HepG2 (cell line): ENCODE measurements at regions not wholly inside any gene's neighbourhood (a gene's known extent, or its start where the extent isn't known, plus 50 kb on each side); places are given as distances from the start of the nearest gene placed in this dataset.

Experiments
- ATAC-seq: fragments of 200-7000 bp; cut with Tn5 transposase; 3 replicates; pipeline ENCODE4 v1.9.1; 2020; ENCODE audit warnings: mild to moderate bottlenecking, moderate library complexity
- BruUV-seq: library from RNA; stranded (reverse); fragments of 400-500 nt; replicated peaks from 2 replicates; lab custom pipeline; 2021; lab: Mats Ljungman, UMichigan
- CTCF ChIA-PET: fragments of 300-600 bp; formaldehyde crosslinking; extraction: SDS; loops from one replicate; lab custom pipeline; 2021; ENCODE audit warnings: low total read pairs, inconsistent platforms, low intra/inter-chr PET ratio; lab: Yijun Ruan, JAX
- POLR2A ChIA-PET: fragments of 350-600 bp; sonication (Branson Sonifier 250); formaldehyde crosslinking; loops from one replicate; lab custom pipeline; 2020; ENCODE audit warnings: antibody characterized with exemption, inconsistent platforms; lab: Yijun Ruan, JAX
- DNase-seq: peaks from one replicate; pipeline ENCODE4 v3.0.0-alpha.2; 2015; ENCODE audit warnings: low spot score
- FAIRE-seq: peaks from 3 replicates; lab custom pipeline; 2011; peaks lifted over from hg19 to GRCh38; lab: Jason Lieb, UNC
- H2AFZ ChIP-seq: one replicate; pipeline ENCODE4 v1.6.1; 2011; ENCODE audit warnings: low read length, inconsistent platforms
- H3K27ac ChIP-seq: fragments of 300-600 bp; 3 replicates; pipeline ENCODE4 v1.8.0; 2011; ENCODE audit warnings: mixed run types, mild to moderate bottlenecking, mixed read lengths, low read length, inconsistent platforms; ENCODE audit not compliant: insufficient read depth; ENCODE audit errors: extremely low read length
- H3K27me3 ChIP-seq, 2 experiments: fragments of 200-600 bp in 1 of 2; 2 replicates in 1 of 2; 3 replicates in 1 of 2; pipeline versions ENCODE4 v1.6.0 to v1.8.0; 2011; ENCODE audit warnings: low read length in 2 of 2, mild to moderate bottlenecking in 2 of 2, moderate library complexity in 2 of 2, inconsistent platforms in 1 of 2; ENCODE audit not compliant: insufficient read depth in 2 of 2, control insufficient read depth in 1 of 2
- H3K36me3 ChIP-seq, 2 experiments: fragments of 200-600 bp in 1 of 2; replicated peaks in 1 of 2; 2 replicates in 1 of 2; 3 replicates in 1 of 2; pipeline versions ENCODE4 v1.5.1 to v1.8.0; 2011; ENCODE audit warnings: low read length in 2 of 2, inconsistent platforms in 1 of 2; ENCODE audit not compliant: insufficient read depth in 2 of 2, control insufficient read depth in 1 of 2
- H3K4me1 ChIP-seq: 2 replicates; pipeline ENCODE4 v1.5.1; 2012; ENCODE audit warnings: low read length, inconsistent platforms; ENCODE audit not compliant: insufficient read depth
- H3K4me2 ChIP-seq: 2 replicates; pipeline ENCODE4 v1.6.0; 2011; ENCODE audit warnings: low read depth, low read length, inconsistent platforms
- H3K4me3 ChIP-seq, 3 experiments: fragments of 200-600 bp in 1 of 3; sonication (generic), shearing (Covaris generic) in 1 of 3; replicated peaks in 1 of 3; 2 replicates each; pipeline ENCODE4 v1.5.1; 2011 to 2016; ENCODE audit warnings: low read length in 3 of 3, inconsistent platforms in 2 of 3, low read depth in 2 of 3, mild to moderate bottlenecking in 2 of 3, control low read depth in 1 of 3, mixed read lengths in 1 of 3; ENCODE audit not compliant: insufficient read depth in 1 of 3
- H3K79me2 ChIP-seq: one replicate; pipeline ENCODE4 v1.6.1; 2011; ENCODE audit warnings: low read length, inconsistent platforms; ENCODE audit not compliant: insufficient read depth
- H3K9ac ChIP-seq: 2 replicates; pipeline ENCODE4 v1.6.0; 2011; ENCODE audit warnings: mild to moderate bottlenecking, low read depth, low read length, inconsistent platforms; ENCODE audit not compliant: insufficient read depth
- H3K9me3 ChIP-seq: 2 replicates; pipeline ENCODE4 v1.5.1; 2012; ENCODE audit warnings: mild to moderate bottlenecking, low read length
- H4K20me1 ChIP-seq: 2 replicates; pipeline ENCODE4 v1.6.0; 2011; ENCODE audit warnings: inconsistent platforms, mild to moderate bottlenecking, low read length, moderate library complexity; ENCODE audit not compliant: insufficient read depth
- ELF3 ChIP-seq: IDR thresholded peaks from 2 replicates; pipeline ENCODE4 v1.6.1; 2016; ENCODE audit warnings: missing genetic modification reagents, missing compliant biosample characterization
- FOXC1 ChIP-seq: sonication (generic); formaldehyde crosslinking; IDR thresholded peaks from 2 replicates; pipeline ENCODE4 v1.8.0; 2022; ENCODE audit warnings: mild to moderate bottlenecking, missing genetic modification reagents, borderline replicate concordance
- HNRNPH1 ChIP-seq: fragments of 200-400 bp; formaldehyde crosslinking; optimal IDR thresholded peaks from 2 replicates; pipeline ENCODE3; 2017; ENCODE audit warnings: mild to moderate bottlenecking, low read depth, low read length
- SP1 ChIP-seq, 2 experiments: fragments of 450-650 bp in 1 of 2; sonication (generic) in 1 of 2; formaldehyde crosslinking in 1 of 2; IDR thresholded peaks; 2 replicates each; pipeline versions ENCODE4 v1.4.0 to v1.6.1; 2016 to 2020; ENCODE audit warnings: missing genetic modification reagents in 1 of 2
- ZMYM4 ChIP-seq: sonication (generic); formaldehyde crosslinking; IDR thresholded peaks from 2 replicates; pipeline ENCODE4 v1.8.1; 2023; ENCODE audit warnings: mild to moderate bottlenecking, missing genetic modification reagents
- ZNF33A ChIP-seq: sonication (generic); formaldehyde crosslinking; IDR thresholded peaks from 2 replicates; pipeline ENCODE4 v1.5.1; 2020; ENCODE audit warnings: missing genetic modification reagents, mild to moderate bottlenecking, moderate library complexity, borderline replicate concordance
- WGBS: methylation state at CpG from one replicate; pipeline ENCODE4 v1.1.6; 2017; ENCODE audit warnings: low lambda C conversion rate; 5-methylcytosine and 5-hydroxymethylcytosine counted together
- in situ Hi-C: cut with HindIII; loops from 2 replicates; pipeline ENCODE4 v1.10.0; 2017; ENCODE audit warnings: low pct_unique_long_range_greater_than_20kb; ENCODE audit not compliant: extremely low pct_ligation_motif_present
- intact Hi-C: fragments of 100-400 bp; cut with micrococcal nuclease; formaldehyde crosslinking; loops from one replicate; pipeline ENCODE4 v1.10.0; 2022; ENCODE audit not compliant: unreplicated experiment

DNA sequence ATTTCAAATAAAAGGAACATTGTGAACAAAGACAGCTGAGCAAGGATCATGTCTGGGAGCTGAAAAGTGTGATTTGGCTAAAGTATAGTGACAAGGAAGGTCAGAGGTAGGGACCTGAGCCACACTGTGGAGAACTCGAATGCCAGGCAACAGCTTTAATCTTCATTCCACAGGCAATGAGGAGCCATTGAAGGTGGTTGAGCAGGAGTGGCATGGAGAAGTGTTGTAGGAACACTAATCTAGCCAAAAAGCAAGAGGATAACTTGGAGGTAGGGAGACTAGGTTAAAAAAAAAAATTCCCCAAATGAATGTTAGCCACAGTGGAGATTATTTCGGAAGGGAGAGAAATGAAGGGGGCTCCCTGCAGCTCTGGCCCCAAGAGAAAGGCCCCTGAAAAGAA lies 286.9 kb downstream of the BCOR start:
- POLR2A ChIA-PET = no interaction called here
- no peak overlapping the region for H3K27ac ChIP-seq
- no peaks in the 10 kb centered on the region for H4K20me1 ChIP-seq
- DNase-seq (no peak), ATAC-seq (no peak), FAIRE-seq (no peak)
- CTCF ChIA-PET = no interaction called here
- H3K36me3 ChIP-seq = no peaks in the 10 kb centered on the region
- H3K9me3 ChIP-seq = no peaks in the 10 kb centered on the region
- no peak overlapping the region for H2AFZ ChIP-seq
- TF ChIP-seq SP1 (IDR thresholded peaks at IDR 0.05) = no peak
- no peak for TF ChIP-seq SP1 (CRISPR knock-in tag; IDR thresholded peaks at IDR 0.05)
- TF ChIP-seq ZMYM4 (CRISPR knock-in tag) = no peak
- no peak for TF ChIP-seq FOXC1 (CRISPR knock-in tag)
- TF ChIP-seq, all 625 proteins: peak for 0
- intact Hi-C loops (no loop called here), in situ Hi-C loops (no loop called here)
- Histone ChIP-seq H3K9ac (no peak overlapping the region), H3K27me3 (no peaks in the 10 kb centered on the region), H3K4me3 (no peak overlapping the region), H3K4me2 (no peak overlapping the region), H3K79me2 (no peaks in the 10 kb centered on the region), H3K4me1 (no peaks in the 10 kb centered on the region)
- no TSS peak for BruUV-seq
- WGBS = 45% methylated on average over 2 of the region's 2 CpGs

DNA sequence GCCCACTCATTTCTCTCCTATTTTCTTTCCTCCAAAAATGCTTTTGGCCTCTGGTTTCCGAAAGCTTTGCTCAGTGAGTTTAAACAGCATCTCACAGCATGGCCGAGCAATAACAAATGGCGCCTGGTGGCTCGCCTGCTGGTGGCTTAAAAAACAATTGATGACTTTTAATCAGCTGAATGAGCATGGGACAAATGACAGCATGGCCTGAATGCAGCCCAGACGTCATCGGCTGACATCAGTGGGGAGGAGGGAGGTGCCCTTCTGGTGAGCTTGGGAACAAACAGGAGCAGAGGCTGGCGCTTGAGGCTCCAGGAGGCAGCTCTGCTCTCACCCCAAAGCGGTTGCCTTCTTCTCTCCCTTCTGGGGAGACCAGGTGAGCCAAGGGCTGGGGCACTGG lies 286.4 kb downstream of the BCOR start:
- Histone ChIP-seq H3K9ac (no peak overlapping the region), H4K20me1 (no peaks in the 10 kb centered on the region), H3K4me2 (no peak overlapping the region), H3K4me3 (no peak overlapping the region), H3K4me1 (peaks cover 1% of the 10 kb centered on the region; the same call in 1 of the 2 replicates), H3K36me3 (no peaks in the 10 kb centered on the region), H3K27me3 (no peaks in the 10 kb centered on the region), H2AFZ (no peak overlapping the region), H3K27ac (no peak overlapping the region), H3K79me2 (no peaks in the 10 kb centered on the region), H3K9me3 (no peaks in the 10 kb centered on the region)
- CTCF ChIA-PET = no interaction called here
- POLR2A ChIA-PET = no interaction called here
- BruUV-seq = no TSS peak
- TF ChIP-seq HNRNPH1 (no peak), ELF3 (CRISPR knock-in tag) (no peak), ZNF33A (CRISPR knock-in tag) (no peak)
- 0% methylated on average over 1 of the region's 8 CpGs for WGBS
- in situ Hi-C loops = no loop called here
- DNase-seq (no peak), ATAC-seq (no peak), FAIRE-seq (no peak)
- intact Hi-C loops = no loop called here
